Skeletal muscle cell (primary cell): ENCODE measurements at regions not wholly inside any gene's neighbourhood (a gene's known extent, or its start where the extent isn't known, plus 50 kb on each side); places are given as distances from the start of the nearest gene placed in this dataset.

Source experiments
- DNase-seq: peaks from one replicate; pipeline ENCODE4 v3.0.0-alpha.2; 2010; ENCODE audit warnings: low read depth
- H3K4me3 ChIP-seq: 2 replicates; pipeline ENCODE4 v1.5.1; 2011; ENCODE audit warnings: low read depth, mild to moderate bottlenecking, control low read depth, low read length, moderate library complexity

DNA sequence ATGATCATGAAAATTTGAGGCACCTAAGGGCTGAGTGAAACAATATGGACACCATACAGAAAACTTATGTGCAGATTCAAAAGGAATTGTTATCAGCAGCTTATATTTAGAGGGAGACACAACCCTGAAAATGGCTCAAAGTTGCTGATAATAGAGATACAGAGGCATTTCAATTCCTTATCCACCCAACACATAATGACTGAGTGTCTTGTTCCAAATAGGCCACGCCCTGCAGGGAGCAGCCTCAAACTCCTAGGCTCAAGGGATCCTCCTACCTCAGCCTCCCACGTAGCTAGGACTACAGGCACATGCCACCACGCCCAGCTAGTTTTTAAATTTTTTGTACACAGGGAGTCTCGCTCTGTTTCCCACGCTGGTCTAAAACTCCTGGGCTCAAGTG lies 79.0 kb downstream of the LBH start:
- DNase-seq: no peak
- no peak overlapping the region for H3K4me3 ChIP-seq

DNA sequence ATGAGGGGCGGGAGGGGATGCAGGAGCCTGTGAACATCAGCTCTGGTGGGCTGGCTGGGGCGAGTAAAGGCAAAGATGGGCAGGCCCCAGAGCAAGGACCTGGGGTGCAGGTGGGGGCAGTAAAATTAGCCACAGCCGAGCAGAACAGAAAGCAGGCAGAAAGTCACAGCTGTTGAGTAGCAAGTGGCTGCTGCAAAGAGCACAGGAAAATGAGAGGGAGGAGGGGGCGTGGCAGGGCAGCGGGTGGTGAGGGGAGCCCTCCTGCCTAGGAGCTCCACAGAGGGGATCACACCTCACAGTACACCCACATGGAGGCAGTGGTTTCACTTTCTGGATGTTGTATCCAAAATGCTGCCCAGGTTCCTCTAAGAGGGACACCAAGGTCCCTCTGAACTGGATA lies 79.6 kb downstream of the LBH start:
- H3K4me3 ChIP-seq: no peak overlapping the region
- no peak for DNase-seq

DNA sequence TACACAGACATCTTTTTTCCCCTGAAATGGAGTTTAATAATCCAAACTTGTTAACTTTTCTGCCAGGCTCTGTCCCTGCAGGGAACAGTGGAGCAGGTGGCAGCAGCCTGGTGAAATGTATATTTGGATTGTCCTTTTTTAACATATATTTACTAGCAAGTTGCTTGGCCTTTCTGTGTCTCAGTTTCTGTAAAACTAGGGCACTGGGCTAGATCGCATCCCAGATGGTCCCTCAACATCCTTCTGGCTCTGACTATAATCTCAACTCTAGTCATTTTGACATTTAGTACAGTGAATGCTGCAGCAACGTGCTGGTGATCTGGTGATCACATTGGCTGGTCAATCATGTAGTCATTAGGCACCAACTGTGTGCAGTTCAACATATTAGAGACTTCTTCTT lies 80.4 kb downstream of the LBH start:
- no peak overlapping the region for H3K4me3 ChIP-seq
- DNase-seq: no peak

DNA sequence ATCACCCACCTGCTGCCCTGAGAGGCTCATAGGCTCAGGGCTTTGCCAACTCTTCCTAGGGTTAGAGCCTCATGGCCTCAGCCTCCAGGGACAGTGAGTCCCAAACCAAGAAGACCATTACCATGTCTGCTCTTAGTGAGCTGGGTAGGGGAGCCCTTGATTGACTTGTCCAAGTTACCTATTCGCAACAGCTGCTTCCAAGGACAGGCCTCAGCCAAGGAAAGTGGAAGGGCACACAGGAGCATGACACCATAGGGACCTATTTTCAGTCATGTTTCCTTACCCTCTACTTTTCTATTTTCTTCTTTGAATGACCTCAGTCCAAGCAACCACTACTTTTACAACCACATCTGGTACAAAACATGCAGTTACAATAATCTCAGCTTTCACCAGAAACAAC lies 81.6 kb downstream of the LBH start:
- no peak for DNase-seq

DNA sequence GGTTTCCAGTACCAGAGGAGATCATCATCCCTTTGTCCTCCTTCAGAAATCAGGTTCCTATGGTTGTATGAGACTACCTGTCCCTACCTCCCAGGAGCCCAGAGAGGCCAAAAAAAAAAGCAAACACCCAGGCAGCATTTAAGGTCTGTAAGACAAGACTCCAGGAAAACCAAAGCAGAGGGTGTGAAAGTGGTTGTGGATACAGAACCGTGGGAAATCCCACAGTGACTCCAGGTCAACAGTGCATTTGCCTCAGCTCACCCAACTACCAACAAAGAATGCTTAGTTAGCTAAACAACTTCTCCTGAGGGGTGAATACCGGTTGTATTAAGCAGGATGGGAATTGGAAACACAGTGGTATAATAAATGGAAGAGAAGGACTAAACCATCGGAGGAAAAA lies 83.6 kb downstream of the LBH start:
- no peak for DNase-seq

More for the DNA sequence above, 81.6 kb downstream of the LBH start:
- no peak overlapping the region for H3K4me3 ChIP-seq

GRCh38 chr2:30315391-30316063 lies 84.2 kb downstream of the LBH start:
- DNase-seq: no peak
- no peak overlapping the region for H3K4me3 ChIP-seq

More for the DNA sequence above, 83.6 kb downstream of the LBH start:
- no peak overlapping the region for H3K4me3 ChIP-seq

DNA sequence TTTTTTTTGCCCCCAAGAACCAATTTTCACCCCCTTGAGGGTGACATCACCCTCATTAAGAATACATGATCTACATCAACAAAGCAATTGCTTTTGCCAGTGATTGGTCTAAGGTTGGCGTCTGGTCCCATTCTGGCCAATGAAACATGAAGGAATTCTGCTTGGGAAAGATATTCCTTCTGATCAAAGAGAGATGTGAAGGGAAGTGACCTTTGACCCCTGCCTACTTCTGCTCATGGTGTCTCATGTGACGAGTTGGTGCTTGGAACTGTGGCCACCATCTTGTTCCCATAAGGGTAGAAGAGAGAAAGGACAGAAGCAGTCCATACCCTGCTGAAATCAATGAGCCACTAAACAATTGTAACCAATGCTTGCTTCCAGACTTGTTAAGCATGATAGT lies 85.1 kb downstream of the LBH start:
- DNase-seq: no peak
- H3K4me3 ChIP-seq: no peak overlapping the region

DNA sequence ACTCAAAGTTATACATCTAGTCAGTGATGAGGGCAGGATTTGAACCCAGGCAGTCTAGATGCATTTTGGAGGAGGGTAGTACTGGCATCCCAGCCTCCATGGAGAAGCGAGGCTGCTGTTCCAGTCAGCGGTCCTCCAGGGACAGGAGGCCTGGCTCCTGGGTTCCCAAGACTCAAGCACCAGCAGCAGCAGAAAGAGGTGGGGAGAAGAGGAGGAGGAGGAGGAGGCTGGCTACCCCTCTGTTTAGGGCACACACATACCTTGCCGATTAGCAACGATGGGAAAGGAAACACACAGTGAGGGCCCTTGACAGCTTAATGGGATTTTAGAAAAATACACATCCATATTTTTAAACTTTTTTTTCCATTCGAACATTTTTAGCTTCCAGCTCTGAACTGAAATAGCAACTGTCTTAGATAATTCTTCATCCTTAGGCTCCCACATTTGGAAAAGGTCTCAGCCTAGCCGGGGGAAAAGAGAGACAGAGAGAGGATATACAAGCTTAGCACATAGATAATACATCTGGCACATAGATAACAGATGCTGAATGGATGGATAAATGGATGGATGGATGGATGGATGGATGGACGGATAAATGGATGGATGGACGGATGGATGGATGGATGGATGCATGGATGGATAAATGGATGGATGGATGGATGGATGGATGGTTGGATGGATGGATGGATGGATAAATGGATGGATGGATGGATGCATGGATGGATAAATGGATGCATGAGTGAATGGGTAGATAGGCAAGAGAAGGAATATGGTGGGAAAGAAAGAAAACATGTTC lies 87.9 kb downstream of the LBH start:
- no peak overlapping the region for H3K4me3 ChIP-seq
- no peak for DNase-seq

GRCh38 chr2:30321466-30321865 lies 90.1 kb downstream of the LBH start:
- DNase-seq: no peak
- H3K4me3 ChIP-seq: no peak overlapping the region

DNA sequence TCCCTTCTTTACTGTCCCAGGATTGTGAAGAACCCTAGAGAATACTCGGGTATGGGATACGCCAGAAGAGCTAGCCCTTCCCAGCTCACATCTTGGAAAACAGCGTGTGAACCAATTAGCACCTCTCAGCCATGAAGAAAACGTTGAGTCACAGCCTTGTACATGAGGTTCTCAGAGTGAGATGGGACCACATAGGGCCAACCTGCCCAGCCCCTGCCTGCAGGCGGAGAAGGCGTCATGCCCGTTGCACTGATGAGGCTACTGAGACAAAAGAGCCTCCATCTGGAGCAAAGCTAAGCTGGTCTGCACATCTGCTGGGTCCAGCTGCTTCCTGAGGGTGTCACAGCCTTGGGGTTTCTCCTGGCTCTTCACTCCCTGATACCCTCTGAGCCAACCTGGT lies 92.2 kb downstream of the LBH start:
- H3K4me3 ChIP-seq: no peak overlapping the region
- DNase-seq: no peak

- no peak for DNase-seq
- H3K4me3 ChIP-seq: no peak overlapping the region
Observed at GRCh38 chr2:30324245-30324908, 93.0 kb downstream of the LBH start.

DNA sequence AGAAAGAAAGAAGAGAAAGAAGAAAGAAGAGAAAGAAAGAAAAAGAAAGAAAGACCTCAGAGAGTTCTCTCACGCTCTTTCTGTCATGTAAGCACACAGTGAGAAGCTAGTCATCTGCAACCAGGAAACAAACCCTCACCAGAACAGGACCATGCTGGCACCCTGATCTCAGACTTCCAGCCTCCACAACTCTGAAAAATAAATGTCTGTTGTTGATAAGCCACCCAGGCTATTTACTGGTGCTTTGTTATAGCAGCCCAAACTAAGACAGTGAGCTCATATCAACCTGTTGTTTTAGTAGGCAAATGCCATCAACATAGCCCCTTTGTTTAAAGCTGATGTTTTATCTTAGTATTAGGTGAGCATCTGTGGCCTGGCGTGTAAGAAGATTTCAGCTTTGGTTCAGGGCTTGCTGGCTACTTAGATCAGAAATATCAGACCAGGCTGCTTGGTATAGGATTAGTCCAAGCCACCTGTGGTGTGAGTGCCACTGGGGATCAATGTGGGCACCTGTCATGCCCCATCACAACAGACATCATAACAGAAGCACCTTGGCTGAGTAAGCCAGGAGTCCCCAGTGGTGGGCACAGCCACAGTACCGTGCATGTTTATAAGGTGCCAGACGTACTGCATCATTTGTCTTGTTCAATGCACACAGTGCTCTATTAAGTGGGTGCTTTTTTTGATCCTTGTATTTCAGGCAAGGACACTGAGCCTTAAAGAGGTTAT lies 94.4 kb downstream of the LBH start:
- no peak overlapping the region for H3K4me3 ChIP-seq
- no peak for DNase-seq

- H3K4me3 ChIP-seq: no peak overlapping the region
- DNase-seq: no peak
Observed at GRCh38 chr2:30326497-30326896, 95.2 kb downstream of the LBH start.

- no peak overlapping the region for H3K4me3 ChIP-seq
- no peak for DNase-seq
Observed at GRCh38 chr2:30331038-30331437, 99.7 kb downstream of the LBH start.

- no peak for DNase-seq
- H3K4me3 ChIP-seq: no peak overlapping the region
Observed at GRCh38 chr2:30331869-30332268, 100.5 kb downstream of the LBH start.

DNA sequence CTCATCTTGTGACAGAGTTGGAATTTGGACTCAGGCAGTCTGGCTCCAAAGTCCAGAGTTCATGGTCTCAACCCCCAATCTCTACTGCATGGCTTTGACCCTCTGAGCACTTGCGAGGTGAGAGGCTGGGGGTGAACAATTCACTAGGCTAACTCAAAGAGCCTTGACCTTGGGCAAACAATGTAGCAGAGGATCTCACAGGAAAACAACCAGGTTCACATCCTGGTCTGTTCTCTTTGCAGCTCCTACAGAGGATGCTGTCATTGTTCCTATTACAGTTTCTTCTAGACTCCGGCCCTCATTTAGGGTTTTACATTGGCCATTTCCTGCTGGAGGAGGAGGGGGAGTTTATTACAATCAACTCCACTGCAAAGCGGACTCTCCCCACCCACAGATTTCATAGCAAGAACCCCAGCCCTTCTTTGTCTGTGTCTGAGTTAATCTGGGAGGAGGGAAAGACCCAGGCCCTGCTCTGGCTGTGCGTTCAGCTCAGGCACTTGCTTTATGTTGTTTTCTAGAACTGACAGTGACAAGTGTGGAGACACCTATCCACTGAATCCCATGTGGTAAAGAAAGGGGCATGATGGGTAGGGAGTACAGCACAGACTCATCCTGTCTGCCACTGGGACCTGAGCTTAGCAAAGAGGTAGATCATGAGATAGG lies 101.6 kb downstream of the LBH start:
- no peak for DNase-seq

DNA sequence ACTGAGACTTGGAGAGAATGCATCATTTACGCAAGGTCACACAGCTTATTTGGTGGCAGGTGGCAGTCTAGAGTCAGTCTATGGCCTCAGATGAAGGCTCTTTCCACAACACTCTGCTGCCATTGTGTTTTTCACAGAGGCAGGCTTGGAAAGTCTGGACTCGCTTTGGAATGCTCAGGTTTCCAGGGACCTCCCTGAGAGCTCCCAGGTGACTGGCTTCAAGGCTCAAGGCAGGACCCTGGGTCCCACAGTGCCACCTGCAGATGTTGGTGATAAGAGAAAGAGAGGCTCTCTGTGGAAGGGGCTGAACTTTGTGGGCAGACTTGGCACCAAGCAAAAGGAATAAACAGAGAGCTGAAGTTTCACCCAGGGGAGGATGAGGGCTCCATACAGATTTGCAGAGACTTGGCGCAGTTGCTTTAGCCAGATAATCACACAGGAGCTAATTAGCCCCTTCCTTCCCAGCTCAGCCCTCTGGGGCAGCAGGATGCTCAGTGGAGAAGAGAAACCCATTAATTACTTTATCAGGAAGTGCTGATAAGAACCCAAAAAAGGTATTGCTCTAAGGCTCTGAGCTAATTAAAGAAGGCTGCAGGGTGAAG lies 103.5 kb downstream of the LBH start:
- no peak overlapping the region for H3K4me3 ChIP-seq

More for the DNA sequence above, 101.6 kb downstream of the LBH start:
- H3K4me3 ChIP-seq: no peak overlapping the region

DNA sequence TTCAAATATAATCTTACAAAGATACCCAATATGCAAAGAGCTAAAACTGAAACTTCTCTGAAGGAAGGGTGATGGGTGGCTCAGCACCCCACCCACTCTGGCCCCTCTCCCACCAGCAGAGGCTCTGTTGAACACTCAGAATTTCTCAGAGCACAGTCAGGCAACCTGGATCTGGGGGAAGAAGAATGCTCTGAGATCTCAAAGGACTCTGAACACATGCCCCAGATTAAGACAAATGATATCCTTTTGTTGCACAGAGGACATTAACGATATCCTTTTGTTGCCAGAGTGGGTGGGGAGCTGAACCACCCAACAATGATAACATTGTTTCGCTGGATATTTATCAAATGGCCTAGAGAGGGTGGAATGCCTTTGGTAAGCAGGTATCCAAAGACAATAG lies 104.8 kb downstream of the LBH start:
- DNase-seq: no peak

More for the DNA sequence above, 103.5 kb downstream of the LBH start:
- DNase-seq: no peak

More for the DNA sequence above, 104.8 kb downstream of the LBH start:
- no peak overlapping the region for H3K4me3 ChIP-seq
